Endodermal cell (in vitro differentiated cells): ENCODE measurements at regions not wholly inside any gene's neighbourhood (a gene's known extent, or its start where the extent isn't known, plus 50 kb on each side); places are given as distances from the start of the nearest gene placed in this dataset.
A peak's percentile ranks its signal among the peaks of the same experiment; 100 is the strongest.

Experiments
- DNase-seq: peaks from one replicate; pipeline ENCODE4 v3.0.0-alpha.2; 2017
- H3K27ac ChIP-seq: 2 replicates; pipeline ENCODE4 v1.5.1; 2013; ENCODE audit warnings: mild to moderate bottlenecking, low read depth, low read length, moderate library complexity
- H3K27me3 ChIP-seq: 2 replicates; pipeline ENCODE4 v1.6.1; 2013; ENCODE audit warnings: mild to moderate bottlenecking, low read length, moderate library complexity; ENCODE audit not compliant: insufficient read depth, control insufficient read depth, poor library complexity, severe bottlenecking
- H3K36me3 ChIP-seq: 2 replicates; pipeline ENCODE4 v1.7.0; 2013; ENCODE audit warnings: mild to moderate bottlenecking, low read length, moderate library complexity; ENCODE audit not compliant: control insufficient read depth, insufficient read depth
- H3K4me1 ChIP-seq: one replicate; pipeline ENCODE4 v1.7.0; 2013; ENCODE audit warnings: low read length; ENCODE audit not compliant: control insufficient read depth, insufficient read depth
- H3K4me3 ChIP-seq: 2 replicates; pipeline ENCODE4 v1.5.1; 2013; ENCODE audit warnings: mild to moderate bottlenecking, low read length, moderate library complexity
- H3K9ac ChIP-seq: 2 replicates; pipeline ENCODE4 v1.6.1; 2013; ENCODE audit warnings: mild to moderate bottlenecking, low read length, moderate library complexity; ENCODE audit not compliant: poor library complexity, severe bottlenecking; ENCODE audit errors: extremely low read depth
- H3K9me3 ChIP-seq: 2 replicates; pipeline ENCODE4 v1.6.1; 2013; ENCODE audit warnings: mild to moderate bottlenecking, low read length, moderate library complexity; ENCODE audit not compliant: control insufficient read depth
- H3K27ac Mint-ChIP-seq: 2 replicates; pipeline ENCODE4 v1.8.0; 2020; ENCODE audit warnings: mixed read lengths
- H3K27me3 Mint-ChIP-seq: 2 replicates; pipeline ENCODE4 v1.8.0; 2021; ENCODE audit warnings: mild to moderate bottlenecking, mixed read lengths; ENCODE audit not compliant: insufficient read depth
- H3K36me3 Mint-ChIP-seq: 2 replicates; pipeline ENCODE4 v1.8.0; 2020; ENCODE audit warnings: low read depth, mixed read lengths
- H3K4me1 Mint-ChIP-seq: 2 replicates; pipeline ENCODE4 v1.8.0; 2020; ENCODE audit warnings: mixed read lengths
- H3K4me3 Mint-ChIP-seq: 2 replicates; pipeline ENCODE4 v1.8.0; 2020; ENCODE audit warnings: mild to moderate bottlenecking, moderate library complexity, mixed read lengths
- H3K9me3 Mint-ChIP-seq: 2 replicates; pipeline ENCODE4 v1.8.0; 2020; ENCODE audit warnings: mild to moderate bottlenecking, mixed read lengths
- WGBS, 2 experiments: methylation state at CpG; one replicate each; pipeline versions ENCODE4 v1.1.5 to v1.1.7; 2013; ENCODE audit warnings: missing lambda C conversion rate in 2 of 2, mixed read lengths in 1 of 2; ENCODE audit not compliant: insufficient coverage in 1 of 2, insufficient read length in 1 of 2; 5-methylcytosine and 5-hydroxymethylcytosine counted together
- TF ChIP-seq, protein P1 (sequence below): fragments of 200-600 bp; sonication (generic); conservative IDR thresholded peaks from 2 replicates; pipeline ENCODE4 v1.5.0; 2021; ENCODE audit warnings: antibody characterized with exemption, mild to moderate bottlenecking

DNA sequence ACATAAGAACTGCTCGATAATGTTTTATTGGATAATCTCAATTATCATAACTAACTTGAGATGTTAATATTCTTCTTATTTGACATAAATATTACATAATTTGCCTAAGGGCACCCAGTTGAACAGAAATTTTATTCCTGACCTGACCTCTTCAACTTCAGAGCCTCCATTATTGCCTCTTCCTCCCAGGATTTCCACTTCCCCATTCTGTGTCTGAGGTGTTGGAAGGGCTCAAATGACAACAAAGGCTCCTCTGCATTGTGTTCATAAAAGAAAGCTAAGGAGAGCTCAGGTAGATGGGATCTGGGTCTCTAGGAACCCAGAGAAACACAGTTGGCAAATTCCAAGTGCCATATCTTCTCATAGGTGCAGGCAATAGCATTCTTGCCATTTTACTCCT lies 61.2 kb upstream of the ARHGAP20 start:
- Histone ChIP-seq H3K4me3 (no peak overlapping the region), H3K9me3 (no peaks in the 10 kb centered on the region), H3K36me3 (no peaks in the 10 kb centered on the region), H3K9ac (no peak overlapping the region), H3K4me1 (no peaks in the 10 kb centered on the region), H3K27ac (no peak overlapping the region), H3K27me3 (no peaks in the 10 kb centered on the region)
- Mint-ChIP-seq H3K27me3 (no peaks in the 10 kb centered on the region), H3K9me3 (peaks cover under 1% of the 10 kb centered on the region), H3K36me3 (no peaks in the 10 kb centered on the region), H3K4me1 (no peaks in the 10 kb centered on the region), H3K4me3 (no peak overlapping the region), H3K27ac (no peak overlapping the region)
- no peak for DNase-seq
- TF ChIP-seq, protein P1, sequence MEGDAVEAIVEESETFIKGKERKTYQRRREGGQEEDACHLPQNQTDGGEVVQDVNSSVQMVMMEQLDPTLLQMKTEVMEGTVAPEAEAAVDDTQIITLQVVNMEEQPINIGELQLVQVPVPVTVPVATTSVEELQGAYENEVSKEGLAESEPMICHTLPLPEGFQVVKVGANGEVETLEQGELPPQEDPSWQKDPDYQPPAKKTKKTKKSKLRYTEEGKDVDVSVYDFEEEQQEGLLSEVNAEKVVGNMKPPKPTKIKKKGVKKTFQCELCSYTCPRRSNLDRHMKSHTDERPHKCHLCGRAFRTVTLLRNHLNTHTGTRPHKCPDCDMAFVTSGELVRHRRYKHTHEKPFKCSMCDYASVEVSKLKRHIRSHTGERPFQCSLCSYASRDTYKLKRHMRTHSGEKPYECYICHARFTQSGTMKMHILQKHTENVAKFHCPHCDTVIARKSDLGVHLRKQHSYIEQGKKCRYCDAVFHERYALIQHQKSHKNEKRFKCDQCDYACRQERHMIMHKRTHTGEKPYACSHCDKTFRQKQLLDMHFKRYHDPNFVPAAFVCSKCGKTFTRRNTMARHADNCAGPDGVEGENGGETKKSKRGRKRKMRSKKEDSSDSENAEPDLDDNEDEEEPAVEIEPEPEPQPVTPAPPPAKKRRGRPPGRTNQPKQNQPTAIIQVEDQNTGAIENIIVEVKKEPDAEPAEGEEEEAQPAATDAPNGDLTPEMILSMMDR: no peak
- no CpG with 5 or more reads among the region's 1 CpG for WGBS, 2 experiments

DNA sequence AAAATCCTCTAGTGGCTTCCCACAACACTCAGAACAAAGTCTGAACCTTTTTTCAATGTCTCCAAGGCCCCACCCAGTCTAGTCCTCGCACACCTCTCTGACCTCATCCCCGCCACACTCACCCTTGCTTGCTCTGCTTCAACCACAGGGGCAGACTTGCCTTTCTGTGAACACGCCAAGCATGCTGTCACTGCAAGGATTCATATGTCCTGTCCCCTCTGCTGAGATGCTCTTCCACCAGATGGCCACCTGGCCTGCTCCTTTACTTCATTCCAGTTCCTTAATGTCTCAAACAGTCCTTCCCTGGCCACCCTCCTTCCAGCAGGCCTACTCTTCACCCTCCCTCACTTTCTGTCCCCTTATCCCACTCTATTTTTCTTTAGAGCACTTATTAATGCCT lies 60.6 kb upstream of the ARHGAP20 start:
- TF ChIP-seq, protein P1: peak; percentile 53
- WGBS, 2 experiments: 85 to 88% methylated on average over 3 of the region's 3 CpGs
- no peaks in the 10 kb centered on the region for H3K4me1 ChIP-seq
- no peak overlapping the region for H3K9ac ChIP-seq
- Mint-ChIP-seq H3K9me3 (no peaks in the 10 kb centered on the region), H3K27me3 (no peaks in the 10 kb centered on the region), H3K4me1 (no peaks in the 10 kb centered on the region), H3K4me3 (no peak overlapping the region), H3K36me3 (no peaks in the 10 kb centered on the region), H3K27ac (no peak overlapping the region)
- no peaks in the 10 kb centered on the region for H3K9me3 ChIP-seq
- peak; percentile 61 for DNase-seq
- H3K4me3 ChIP-seq: no peak overlapping the region
- no peaks in the 10 kb centered on the region for H3K36me3 ChIP-seq
- H3K27ac ChIP-seq: no peak overlapping the region
- no peaks in the 10 kb centered on the region for H3K27me3 ChIP-seq

DNA sequence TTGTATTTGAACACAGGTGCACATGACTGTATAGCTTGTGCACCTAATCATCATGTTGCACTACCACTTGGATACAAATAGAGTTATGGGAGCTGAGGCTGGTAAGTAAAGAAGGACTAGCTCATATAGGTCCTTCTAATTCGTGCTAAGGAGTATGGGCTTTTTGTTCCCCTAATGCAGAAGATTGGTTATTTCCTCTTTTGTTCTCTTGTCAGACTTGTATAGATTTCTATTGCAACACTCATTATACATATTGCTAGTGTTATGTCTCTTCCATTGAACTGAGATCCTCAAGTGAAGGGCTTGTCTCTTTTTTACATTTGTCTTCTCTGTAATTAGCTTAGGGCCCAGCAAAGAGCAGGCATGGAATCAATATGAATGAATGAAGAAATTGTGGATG lies 54.1 kb upstream of the ARHGAP20 start:
- Mint-ChIP-seq H3K27me3 (no peaks in the 10 kb centered on the region), H3K4me1 (peaks cover 4% of the 10 kb centered on the region), H3K4me3 (no peak overlapping the region), H3K9me3 (no peaks in the 10 kb centered on the region), H3K27ac (no peak overlapping the region), H3K36me3 (no peaks in the 10 kb centered on the region)
- H3K27ac ChIP-seq: no peak overlapping the region
- no peak overlapping the region for H3K4me3 ChIP-seq
- no peaks in the 10 kb centered on the region for H3K4me1 ChIP-seq
- no peak for DNase-seq
- H3K27me3 ChIP-seq: no peaks in the 10 kb centered on the region
- H3K9ac ChIP-seq: no peak overlapping the region
- H3K36me3 ChIP-seq: no peaks in the 10 kb centered on the region
- TF ChIP-seq, protein P1: no peak
- WGBS, 2 experiments: 80 to 100% methylated on average over 1 of the region's 1 CpG
- no peaks in the 10 kb centered on the region for H3K9me3 ChIP-seq
